MM.1S (cell line): ENCODE measurements at regions not wholly inside any gene's neighbourhood (a gene's known extent, or its start where the extent isn't known, plus 50 kb on each side); places are given as distances from the start of the nearest gene placed in this dataset.

ENCODE experiments used
- EZH2 ChIP-seq: fragments of 300-600 bp; sonication (generic); optimal IDR thresholded peaks from 2 replicates; pipeline ENCODE3; 2017; ENCODE audit warnings: low read depth, mild to moderate bottlenecking, antibody characterized with exemption, low read length, mixed read lengths
- EZH2phosphoT487 ChIP-seq: fragments of 300-600 bp; sonication (generic); IDR thresholded peaks from 2 replicates; pipeline ENCODE4 v1.6.1; 2018; ENCODE audit warnings: antibody characterized with exemption, low read length
- TF ChIP-seq, protein P1 (sequence below): fragments of 300-600 bp; sonication (generic); IDR thresholded peaks from 2 replicates; pipeline ENCODE4 v1.5.1; 2016; ENCODE audit warnings: antibody characterized with exemption, low read length, mixed read lengths

DNA sequence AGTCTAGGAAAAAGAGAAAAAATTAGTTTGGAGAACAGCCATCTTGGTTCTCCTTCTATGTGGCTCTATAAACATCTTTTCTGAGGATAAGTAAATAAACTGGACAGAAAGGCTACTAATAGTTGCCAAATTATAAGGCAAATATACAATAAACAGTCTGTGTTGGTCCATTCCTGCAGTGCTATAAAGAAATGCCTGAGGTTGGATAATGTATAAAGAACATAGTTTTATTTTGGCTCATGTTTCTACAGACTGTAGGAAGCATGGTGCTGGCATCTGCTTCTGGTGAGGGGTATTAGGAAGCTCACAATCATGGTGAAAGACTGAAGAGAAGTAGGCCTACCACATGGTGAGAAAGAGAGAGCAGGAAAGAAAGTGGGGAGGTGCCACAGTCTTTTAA lies 209.7 kb downstream of the MACC1 start:
- TF ChIP-seq, protein P1, sequence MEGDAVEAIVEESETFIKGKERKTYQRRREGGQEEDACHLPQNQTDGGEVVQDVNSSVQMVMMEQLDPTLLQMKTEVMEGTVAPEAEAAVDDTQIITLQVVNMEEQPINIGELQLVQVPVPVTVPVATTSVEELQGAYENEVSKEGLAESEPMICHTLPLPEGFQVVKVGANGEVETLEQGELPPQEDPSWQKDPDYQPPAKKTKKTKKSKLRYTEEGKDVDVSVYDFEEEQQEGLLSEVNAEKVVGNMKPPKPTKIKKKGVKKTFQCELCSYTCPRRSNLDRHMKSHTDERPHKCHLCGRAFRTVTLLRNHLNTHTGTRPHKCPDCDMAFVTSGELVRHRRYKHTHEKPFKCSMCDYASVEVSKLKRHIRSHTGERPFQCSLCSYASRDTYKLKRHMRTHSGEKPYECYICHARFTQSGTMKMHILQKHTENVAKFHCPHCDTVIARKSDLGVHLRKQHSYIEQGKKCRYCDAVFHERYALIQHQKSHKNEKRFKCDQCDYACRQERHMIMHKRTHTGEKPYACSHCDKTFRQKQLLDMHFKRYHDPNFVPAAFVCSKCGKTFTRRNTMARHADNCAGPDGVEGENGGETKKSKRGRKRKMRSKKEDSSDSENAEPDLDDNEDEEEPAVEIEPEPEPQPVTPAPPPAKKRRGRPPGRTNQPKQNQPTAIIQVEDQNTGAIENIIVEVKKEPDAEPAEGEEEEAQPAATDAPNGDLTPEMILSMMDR = no peak
- no peak for TF ChIP-seq EZH2phosphoT487
- TF ChIP-seq EZH2 = no peak
